Suppressor macrophage treated with lipopolysaccharide for 1 hour (primary cell): ENCODE measurements at regions not wholly inside any gene's neighbourhood (a gene's known extent, or its start where the extent isn't known, plus 50 kb on each side); places are given as distances from the start of the nearest gene placed in this dataset.

Source experiments
- DNase-seq, 3 donors: peaks; one replicate each; pipeline ENCODE4 v3.0.0-alpha.2; 2020 to 2022

DNA sequence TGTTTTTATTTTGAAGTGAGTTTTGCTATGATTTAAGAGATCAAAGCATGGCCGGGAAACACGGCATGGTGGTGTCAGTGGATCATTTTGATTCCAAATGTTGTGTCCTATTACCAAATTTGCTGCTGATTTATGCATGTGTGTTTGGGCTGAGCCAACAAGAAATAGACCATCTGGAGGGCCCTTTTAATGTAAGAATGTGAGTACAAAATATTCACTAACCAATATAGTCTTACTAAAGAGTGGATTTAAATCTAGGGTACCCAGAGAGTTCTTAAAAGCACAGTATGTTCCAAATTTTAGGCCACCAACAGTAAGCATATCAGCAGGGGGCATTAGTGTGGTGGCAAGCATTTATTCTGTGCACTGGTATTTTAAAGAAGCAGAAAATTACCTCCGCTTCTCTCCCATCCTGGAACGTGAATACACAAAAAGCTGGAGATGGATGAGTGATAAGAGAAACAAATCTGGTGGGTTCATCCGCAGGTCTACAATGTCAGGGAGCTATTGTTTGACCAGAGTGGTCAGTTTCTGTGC lies 444.4 kb upstream of the IGFBP7 start:
- no peak for DNase-seq

DNA sequence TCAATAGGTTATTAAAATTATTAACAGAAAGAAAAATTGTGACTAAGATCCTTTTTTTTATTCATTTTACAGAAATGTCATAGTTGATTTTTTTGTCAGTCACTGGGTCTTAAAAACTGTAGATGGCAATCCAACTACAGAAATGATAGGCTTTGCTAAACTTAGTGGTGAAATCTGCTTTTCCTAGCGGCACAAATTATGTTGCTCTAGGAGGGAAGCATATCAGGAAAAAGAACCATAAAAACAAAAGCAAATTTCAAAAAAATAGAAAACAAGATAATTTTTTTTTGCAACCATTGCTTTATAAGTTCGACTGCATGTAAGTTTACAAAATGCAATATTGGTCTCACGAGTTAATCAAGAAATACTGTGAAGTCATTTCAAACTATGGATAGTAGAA lies 443.5 kb upstream of the IGFBP7 start:
- no peak for DNase-seq

DNA sequence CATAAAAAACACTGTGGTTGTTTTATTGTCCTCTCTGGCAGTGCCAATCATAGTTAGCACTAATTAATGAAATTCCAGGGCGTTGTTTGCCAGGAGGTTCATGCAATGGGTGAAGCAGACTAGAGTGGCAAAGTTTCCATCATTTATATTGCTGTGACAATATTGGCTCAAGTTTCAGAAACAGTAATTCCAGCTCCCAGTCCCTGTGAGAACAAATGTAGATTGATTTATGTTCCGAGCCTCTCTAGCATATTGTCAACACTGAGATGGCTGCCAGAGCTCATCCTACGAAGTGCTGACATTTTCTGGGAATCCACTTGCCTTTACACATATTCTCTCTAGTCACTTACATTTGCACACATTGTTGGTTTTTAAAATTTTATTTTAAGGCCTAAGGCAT lies 440.0 kb upstream of the IGFBP7 start:
- DNase-seq = no peak

DNA sequence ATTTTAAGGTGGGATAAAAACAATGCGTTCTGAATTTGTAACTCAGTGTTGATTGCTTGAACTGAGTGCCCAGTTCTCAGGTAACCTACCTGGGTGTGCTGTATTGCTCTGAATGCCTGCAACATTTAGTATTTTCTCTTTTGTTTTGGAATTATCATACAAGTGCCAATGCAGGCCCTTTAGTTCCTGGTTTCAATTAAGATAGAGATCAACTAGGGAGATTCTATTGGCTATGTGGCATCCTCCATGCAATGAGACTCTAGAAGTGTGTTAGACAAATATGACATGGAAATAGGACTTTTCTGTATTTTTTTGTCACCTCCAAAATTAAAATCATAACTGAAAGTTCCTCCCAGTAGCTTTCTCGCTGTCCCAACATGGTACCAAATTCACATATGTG lies 438.7 kb upstream of the IGFBP7 start:
- DNase-seq = no peak

DNA sequence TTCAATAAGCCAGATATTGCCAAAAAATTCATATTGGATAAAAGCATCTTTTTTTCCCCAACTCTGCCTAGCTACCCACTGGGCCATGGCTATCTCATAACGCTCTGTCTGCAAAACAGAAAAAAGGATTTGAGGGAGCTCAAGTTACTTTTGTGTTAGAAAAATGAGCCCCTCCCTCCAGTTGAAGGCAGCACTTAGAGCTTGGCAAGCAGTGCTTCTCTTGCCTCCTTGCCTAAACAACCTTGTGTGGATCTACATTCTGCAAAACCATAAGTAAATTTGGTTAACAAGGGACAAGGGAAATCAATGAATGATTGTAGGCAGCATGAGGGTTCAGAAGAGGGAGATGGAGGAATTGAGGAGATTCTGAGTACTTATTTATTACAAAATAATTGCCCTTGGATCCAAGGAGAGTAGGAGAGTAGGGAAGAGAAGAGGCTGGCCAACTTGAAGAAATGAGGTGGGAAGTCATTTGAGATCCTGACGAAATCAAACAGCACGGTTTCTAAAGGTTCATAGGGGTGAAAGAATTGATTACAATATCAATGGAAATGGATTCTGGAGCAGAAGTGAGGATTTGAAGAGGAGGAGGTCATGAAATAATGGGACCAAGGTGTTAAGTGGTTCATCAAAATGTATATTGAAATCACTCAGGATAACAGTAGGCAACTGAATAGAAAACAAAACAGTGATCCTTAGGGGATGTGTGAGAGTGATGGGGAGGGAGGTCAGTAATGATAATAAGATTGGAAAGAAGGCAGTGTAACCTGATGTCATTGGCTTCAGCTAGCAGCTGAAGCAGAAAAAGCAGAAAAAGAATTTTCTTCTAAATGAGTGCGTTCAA lies 434.8 kb upstream of the IGFBP7 start:
- DNase-seq = no peak

DNA sequence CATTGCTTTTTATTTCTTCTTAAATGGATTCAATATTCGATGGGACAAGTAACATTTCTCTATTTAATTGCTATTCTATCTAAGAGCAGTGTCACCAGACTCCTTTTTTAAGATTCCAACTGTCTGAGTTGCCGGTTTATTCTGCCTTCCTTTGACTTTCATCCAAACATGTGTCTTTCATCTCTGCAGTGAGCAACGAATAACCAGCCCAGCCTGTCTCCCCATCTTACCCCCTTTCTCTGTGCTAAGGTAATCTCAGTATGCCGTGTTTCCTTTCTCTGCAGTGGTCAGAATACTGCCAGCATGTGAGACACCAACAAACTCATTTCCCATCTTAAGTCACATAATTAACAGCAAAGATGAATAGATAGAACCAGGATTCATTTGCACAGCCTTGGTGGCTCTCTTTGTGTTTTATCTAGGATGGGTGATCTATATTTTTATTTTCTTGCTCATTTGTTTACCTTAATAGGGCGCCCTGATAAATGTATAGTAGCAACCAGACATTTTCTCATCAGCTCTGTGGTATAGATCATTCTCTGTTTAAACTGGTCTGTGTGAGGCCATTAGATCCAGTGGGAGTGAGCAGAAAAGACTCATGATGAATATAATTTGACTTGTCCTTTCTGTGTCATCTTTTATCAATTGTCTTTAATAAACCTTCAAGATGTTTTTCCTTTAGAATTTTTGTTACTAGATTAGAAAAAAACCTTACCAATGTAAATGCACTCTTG lies 394.8 kb upstream of the IGFBP7 start:
- DNase-seq = no peak

DNA sequence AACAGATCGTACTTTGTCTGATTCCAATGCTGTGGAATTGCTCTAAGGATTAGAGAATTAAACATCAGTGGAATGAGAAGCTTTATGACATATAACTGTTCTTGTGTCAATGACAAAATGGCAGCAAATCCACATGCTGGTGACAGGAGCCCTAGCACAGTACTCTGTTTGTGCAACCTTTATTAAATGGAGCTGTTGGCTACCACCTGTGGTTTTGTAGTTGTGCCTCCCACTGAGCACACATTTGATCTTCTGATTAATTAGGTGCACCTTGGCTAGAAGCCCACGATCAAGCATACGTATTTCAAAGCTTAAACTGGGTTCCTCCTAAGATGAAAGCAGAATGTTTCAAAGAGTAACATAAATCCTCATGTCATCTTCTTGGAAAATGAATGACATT lies 394.0 kb upstream of the IGFBP7 start:
- DNase-seq = no peak

DNA sequence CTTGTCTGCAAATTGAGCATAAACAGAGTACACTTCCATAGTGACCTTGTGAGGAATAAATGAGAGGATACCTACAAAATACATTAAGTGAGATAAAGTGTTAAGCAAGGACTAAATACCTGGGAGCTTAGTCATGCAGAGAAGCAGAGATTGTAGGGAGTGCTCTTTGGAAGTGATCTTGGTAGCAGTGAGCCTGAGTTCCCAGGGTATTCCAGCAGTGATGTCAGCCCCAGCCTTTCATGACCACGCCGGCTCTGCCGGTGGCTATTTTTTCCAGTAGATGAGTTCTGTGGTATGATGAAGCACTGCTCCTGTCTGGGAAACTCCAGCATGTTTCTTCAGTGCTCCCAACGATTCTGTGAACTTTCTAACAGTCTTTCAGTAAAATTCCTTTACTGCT lies 391.5 kb upstream of the IGFBP7 start:
- no peak for DNase-seq

DNA sequence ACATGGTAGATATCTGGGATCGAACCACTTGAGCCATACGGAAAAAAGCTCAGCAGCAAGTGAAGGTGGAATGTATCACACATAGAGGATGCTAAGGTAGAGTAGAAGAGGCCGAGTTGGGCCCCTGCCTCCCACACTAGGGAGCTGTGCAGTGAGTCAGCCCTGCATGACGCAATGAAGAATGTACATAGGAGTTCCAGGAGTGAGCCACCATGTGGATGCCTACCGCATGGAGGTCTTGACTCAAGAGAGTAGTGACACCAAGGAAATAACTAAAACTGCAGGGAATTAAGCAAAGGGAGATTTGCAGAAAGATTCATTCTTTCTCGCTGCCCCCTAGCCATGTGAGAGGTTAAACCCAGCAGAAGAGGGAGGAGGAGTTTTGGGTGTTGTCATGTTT lies 389.6 kb upstream of the IGFBP7 start:
- DNase-seq = peak; percentile 10 to 24 (median 10)

DNA sequence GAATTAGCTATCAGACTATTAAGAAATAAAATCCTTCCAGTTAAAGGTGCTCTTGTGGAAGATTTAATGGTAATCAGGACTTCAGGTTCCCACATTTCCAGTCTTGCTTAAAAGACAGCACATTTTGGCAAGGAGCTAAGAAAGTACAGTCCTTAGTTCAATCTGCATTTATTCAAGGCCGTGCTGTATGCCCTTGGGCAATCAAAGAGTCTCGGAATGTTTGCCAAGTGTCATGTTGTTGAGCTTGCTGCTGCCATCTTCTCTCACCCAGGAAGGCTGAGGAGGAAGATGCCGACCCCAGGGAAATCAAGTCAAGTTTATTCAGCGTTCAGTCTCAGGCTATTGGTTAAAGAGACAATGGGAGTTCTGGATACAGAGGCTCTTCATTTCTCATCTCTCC lies 388.1 kb upstream of the IGFBP7 start:
- DNase-seq = no peak

DNA sequence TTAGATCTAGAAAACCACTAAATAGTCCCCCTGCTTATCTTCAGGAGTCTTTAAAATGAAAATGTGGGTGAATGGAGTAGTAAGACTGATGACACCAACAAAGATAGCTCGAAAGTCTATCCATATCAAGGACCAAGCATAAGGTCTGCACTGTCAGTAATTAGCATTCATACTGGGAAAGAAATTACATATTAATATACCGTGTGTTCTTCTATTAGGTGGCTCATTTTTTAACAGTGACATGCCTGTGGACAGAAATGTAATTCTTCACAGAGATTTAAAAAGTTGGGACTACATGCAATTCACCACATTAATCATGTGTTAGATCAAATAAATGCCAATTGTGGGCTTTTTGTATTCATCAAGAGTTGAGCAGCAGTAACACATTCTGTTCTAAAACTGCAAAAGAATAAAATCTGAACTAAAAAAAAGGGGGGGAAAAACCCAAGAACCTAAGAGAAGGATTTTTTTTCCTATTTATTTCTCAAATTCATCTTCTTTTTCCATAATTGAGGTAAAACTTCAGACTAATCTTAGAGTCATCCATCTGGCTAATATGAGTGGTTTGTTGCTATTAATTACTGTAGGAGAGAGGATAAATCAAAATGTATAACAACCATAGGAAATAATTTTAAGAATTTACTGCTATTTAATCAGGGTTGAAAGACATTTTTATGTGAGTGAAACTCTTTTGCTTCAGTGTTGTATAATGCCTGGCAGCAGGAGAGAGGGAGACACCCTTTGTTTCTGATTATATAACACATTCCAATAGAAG lies 386.7 kb upstream of the IGFBP7 start:
- no peak for DNase-seq

DNA sequence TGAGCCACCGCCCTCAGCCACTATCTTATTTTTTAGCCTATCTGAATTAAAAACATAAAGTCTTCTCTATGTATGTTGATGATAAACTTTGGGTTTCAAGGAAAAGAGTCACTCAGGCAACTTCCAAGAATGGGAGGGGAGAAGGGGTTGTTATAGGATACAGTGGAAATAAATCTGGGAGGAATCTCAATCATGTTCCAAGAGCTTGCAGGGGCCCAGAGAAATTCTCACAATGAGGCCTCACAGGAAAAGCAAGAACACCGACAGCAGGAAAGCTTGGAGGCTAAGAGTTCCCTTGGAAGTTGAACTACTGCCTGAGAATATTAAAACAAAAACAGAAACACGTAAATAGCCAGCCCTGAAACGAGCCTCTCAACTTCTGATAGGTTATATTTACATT lies 384.6 kb upstream of the IGFBP7 start:
- no peak for DNase-seq

DNA sequence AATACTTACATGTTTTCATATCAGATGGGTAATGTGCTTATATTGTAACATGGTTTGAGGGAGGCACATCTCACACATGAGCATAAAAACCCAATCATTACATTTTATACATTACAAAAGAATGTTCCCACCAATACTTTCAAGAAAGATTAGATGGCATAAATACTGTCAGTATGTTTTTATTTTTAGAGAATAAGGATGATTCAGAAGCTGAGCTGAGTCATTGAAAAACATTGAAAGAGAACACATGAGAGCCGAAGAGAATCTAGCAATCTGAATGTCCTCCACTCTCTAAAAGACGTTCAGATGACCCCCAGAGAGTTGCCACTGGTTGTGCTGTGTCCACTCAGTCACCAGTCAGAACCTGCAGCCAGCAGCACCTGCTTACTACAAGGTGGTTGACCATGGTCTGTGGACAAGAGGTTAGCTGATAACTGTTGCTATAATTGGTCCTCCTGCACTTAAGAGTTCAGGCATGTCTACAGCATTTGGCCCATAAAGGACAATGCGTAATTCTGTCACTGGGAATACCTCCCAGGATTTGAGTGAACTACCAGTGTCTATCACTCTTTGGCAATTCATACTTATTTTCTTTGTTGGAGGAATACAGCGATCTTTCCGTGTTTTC lies 382.2 kb upstream of the IGFBP7 start:
- no peak for DNase-seq

DNA sequence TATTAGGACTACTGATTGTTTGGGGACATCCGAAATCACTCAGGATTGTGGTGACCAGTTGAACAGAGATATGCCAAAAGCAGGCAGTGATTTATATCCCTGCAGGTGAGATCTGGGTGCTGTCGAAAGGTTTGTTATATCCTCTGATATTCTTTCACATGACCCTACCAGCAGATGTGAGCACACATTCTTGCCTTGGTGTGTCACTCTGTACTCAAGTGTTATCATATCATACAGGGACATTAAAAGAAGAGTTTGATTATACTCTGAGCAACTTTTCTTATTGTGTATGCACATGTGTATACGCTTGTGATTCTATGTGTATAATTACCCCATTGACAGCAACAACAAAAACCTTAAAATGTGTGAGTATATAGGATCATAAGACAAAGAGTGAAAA lies 381.2 kb upstream of the IGFBP7 start:
- DNase-seq = no peak

DNA sequence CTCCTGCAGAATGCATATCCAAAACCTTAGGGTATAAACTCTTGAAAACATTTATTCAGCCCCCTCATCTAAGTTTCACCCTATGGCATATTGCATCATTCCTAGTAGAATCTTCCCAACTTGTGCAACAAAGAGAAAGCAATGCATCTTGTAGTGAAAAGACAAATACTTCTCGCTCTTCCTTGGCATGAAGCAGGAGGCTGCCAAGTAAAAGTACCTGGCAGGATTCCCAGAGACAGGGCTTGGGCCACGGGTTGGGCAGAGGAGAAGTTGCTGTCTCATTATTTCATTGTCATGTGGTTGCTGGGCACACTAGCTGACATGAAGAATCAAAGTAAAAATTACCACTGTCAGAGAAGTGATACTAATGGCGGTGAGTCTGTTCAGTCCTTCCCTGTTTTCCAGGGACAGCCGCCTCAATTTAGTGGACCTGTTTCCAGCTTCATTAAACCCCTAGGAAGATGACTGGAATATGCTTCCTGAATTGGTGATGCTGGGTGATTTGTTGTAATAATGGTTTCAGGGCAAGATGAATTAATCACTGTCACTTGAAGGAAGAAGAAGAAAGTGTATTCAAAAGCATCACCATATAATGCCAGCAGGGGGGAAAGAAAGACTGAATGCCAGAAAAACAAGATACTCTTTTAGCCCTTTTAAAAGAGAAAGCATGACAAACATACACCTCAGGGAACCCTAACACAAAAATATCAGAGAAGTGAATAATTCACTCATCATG lies 380.5 kb upstream of the IGFBP7 start:
- no peak for DNase-seq

DNA sequence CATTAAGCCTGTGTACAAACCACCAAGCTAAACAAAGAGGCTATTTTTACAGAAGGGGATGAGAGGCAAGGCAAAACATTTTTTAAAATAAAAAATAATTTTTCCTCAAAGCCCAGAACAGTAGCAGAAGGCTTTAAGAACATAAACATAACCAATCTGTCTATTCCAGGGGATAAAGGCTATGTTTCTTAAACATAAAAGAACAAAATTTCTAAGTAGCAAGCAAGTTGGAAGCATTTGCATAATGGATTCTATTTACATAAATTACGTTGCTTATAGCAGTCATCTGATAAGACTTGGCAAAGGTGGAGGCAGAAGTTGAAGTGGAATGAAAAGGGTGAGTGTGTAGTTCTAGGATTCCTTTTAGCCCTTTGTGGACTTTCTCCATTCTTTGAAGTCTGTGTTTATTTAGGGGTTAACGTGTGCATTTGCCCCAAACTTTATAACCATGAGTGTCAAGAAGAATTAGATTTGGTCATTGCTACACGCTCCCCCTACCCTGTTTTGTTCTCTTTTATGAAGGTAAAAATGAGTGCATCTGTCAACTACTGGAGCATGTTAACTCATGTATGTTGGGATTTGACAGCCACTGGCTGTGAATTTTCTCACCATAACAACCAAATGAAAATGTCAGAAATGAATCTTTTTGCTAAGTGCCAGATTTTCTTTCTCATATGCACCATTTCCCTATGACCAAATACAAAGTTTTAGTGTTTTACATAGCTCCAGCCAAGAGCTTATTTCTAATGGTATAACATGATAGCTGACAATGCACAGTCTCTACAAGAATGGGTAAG lies 378.4 kb upstream of the IGFBP7 start:
- no peak for DNase-seq

DNA sequence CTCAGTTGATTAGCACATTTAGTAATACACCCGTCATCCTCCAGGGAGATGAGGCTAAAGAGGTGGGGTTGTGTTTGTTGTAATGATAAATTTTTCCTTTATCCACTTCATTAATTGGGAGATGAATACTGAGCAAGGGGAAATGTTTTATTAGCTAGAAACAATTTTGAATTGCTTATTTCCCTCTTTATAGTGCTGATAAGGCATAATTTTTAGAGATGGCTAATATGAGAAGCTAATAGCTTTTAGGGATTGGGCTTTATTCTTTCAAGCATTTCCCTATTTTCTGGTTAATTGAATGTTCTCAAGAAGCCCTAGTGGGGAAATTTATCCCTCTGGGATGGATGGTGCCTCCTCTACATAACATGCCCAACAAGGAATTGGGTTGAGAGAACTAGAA lies 365.2 kb upstream of the IGFBP7 start:
- no peak for DNase-seq

DNA sequence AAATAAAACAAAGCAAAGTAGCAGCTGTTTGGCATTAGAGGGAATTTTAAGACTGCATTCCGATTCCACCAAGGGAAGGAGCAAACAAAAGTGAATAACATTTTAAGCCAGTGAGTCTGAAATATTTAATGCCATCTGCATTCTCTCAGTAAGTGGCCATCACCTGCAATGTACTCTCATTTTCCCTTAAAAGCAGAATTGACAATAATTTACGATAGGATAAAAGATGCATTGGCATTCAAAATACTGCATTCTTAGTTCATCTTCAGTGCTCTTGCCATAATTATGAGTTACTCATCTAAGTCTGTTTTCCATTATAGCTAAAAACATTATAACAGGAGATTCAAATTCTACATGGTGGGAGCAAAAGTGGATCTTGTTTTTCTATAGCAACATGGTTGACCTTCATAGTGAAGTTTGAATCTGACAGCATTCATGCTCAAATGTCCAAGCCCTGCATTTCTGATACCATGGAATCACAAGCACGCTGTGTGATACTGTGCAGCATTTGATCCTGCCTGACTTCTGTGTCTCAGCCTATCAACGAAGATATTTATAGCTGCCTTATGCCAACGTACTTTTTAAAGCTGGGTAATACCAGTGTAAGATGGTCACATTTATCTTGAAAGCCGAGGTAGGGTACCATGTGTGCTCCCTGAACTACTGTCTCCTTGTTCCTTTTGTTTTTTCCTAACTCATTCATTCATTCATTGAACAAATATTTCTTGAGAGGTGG lies 355.3 kb upstream of the IGFBP7 start:
- DNase-seq = no peak

DNA sequence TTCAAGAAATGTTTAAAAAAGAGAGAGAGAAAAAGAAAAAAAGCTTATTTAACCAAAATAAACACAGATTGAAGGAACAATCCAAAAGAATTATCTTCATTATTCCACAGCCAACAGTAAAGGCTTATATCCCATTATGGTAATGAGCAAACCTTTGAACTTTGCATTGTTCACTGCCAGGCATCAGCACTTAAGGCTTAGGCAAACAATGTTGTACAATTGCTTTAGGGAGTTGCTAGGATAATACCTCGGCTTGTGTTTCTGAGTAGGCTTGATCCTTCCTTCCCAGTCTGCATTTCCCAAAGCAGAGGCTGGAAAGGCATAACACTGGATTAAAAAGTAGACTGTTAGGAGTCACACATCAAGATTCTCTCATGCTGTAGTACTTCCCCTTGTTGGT lies 352.7 kb upstream of the IGFBP7 start:
- DNase-seq = no peak

DNA sequence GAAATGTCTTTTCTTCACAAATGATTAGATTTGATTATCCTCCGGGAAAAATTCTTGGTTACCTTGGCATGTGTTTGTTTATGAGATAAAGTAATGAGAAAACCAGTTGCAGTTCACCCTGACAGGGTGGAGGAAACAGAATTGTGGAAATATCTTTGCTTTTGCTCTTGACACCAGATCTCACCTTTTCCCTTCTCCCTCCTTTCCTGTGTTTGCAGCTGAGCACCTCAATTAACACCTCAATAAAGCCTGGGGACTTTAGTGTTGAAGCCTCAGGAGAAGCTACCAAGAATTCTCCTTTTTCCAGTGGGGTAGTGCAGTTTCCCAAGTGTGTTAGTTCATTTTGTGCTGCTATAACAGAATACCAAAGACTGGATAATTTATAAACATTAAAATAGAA lies 350.8 kb upstream of the IGFBP7 start:
- no peak for DNase-seq

DNA sequence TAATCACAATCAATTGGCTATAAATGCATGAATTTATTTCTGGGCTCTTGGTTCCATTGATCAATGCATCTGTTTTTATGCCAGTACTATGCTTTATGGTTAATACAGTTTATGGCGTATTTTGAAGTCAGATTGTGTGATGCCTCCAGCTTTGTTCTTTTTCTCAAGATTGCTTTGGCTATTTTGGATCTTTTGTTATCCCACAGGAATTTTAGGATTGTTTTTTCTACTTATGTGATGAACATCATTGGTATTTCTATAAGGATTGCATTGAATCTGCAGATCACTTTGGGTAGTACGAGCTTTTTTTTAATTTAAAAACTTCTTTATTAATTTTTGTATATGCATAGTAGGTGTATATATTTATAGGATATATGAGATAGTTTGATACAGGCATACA lies 338.7 kb upstream of the IGFBP7 start:
- no peak for DNase-seq
